Stomach (tissue), 8 donors: ENCODE measurements at regions not wholly inside any gene's neighbourhood (a gene's known extent, or its start where the extent isn't known, plus 50 kb on each side); places are given as distances from the start of the nearest gene placed in this dataset.

Experiments
- DNase-seq, 2 donors: peaks; one replicate each; pipeline versions ENCODE4 v3.0.0 to v3.0.0-alpha.2; 2013 to 2019
- H3K27ac ChIP-seq, 5 donors: fragments of 200-600 bp in 4 of 5; sonication (generic) in 4 of 5; one replicate each; pipeline ENCODE4 v1.5.1; 2013 to 2019; ENCODE audit warnings: mild to moderate bottlenecking in 1 of 5, moderate library complexity in 1 of 5
- H3K27me3 ChIP-seq, 3 donors: fragments of 200-600 bp; sonication (generic); one replicate each; pipeline ENCODE4 v1.5.1; 2017 to 2019; ENCODE audit warnings: mixed run types in 1 of 3
- H3K36me3 ChIP-seq, 4 donors: fragments of 200-600 bp; sonication (generic); 1 replicate in 3 of 4; 2 replicates in 1 of 4; pipeline ENCODE4 v1.5.1; 2016 to 2019
- H3K4me1 ChIP-seq, 4 donors: fragments of 200-600 bp; sonication (generic); one replicate each; pipeline ENCODE4 v1.5.1; 2016 to 2019
- H3K4me3 ChIP-seq, 4 donors: fragments of 200-600 bp; sonication (generic) in 3 of 4; one replicate each; pipeline ENCODE4 v1.5.1; 2016 to 2019; ENCODE audit warnings: mild to moderate bottlenecking in 1 of 4
- H3K9me3 ChIP-seq, 4 donors: fragments of 200-600 bp; sonication (generic); one replicate each; pipeline ENCODE4 v1.5.1; 2016 to 2019
- CTCF ChIP-seq, 7 experiments: fragments of 450-650 bp in 4 of 7; fragments of 200-600 bp in 3 of 7; sonication (generic) in 3 of 7; IDR thresholded peaks; one replicate each; pipeline ENCODE4 v1.5.1; 2016 to 2019; ENCODE audit warnings: antibody characterized with exemption in 7 of 7, control low read depth in 2 of 7, mild to moderate bottlenecking in 1 of 7
- EP300 ChIP-seq: sonication (generic); formaldehyde crosslinking; IDR thresholded peaks from one replicate; pipeline ENCODE4 v1.6.1; 2017; ENCODE audit warnings: antibody characterized with exemption
- POLR2A ChIP-seq, 4 donors: fragments of 450-650 bp; IDR thresholded peaks; one replicate each; pipeline ENCODE4 v1.6.1; 2016; ENCODE audit warnings: antibody characterized with exemption in 4 of 4, control low read depth in 2 of 4, mild to moderate bottlenecking in 1 of 4, moderate library complexity in 1 of 4
- POLR2AphosphoS5 ChIP-seq, 3 donors: sonication (generic); formaldehyde crosslinking; IDR thresholded peaks; one replicate each; pipeline ENCODE4 v1.6.1; 2016; ENCODE audit warnings: antibody characterized with exemption in 3 of 3
- WGBS, 5 donors: extraction: QIAGEN DNeasy Blood & Tissue Kit in 3 of 5; methylation state at CpG; one replicate each; pipeline versions ENCODE4 v1.1.5 to v1.1.7; 2013 to 2018; 5-methylcytosine and 5-hydroxymethylcytosine counted together
- intact Hi-C: fragments of 100-400 bp; cut with DNase I; formaldehyde crosslinking; loops from one replicate; pipeline ENCODE4 v1.15.1; 2023; ENCODE audit warnings: low total_unique reads
- donor health status: healthy with polysubstance abuse.
- donor health status: Bipolar disorder and iron deficiency.
- donor health status: healthy.

- no peak overlapping the region for H3K27ac ChIP-seq
- H3K36me3 ChIP-seq: no peaks in the 10 kb centered on the region
- intact Hi-C loops: no loop called here
- TF ChIP-seq POLR2AphosphoS5 (IDR thresholded peaks at IDR 0.05) (no peak), CTCF (IDR thresholded peaks at IDR 0.05) (no peak), EP300 (no peak), POLR2A (IDR thresholded peaks at IDR 0.05) (no peak)
- no peak overlapping the region for H3K4me3 ChIP-seq
- peak in 1 of 2 donors; percentile 36 for DNase-seq
- 24 to 50% (median 43%) methylated on average over 23 of the region's 23 CpGs for WGBS, 5 donors
- H3K9me3 ChIP-seq: no peaks in the 10 kb centered on the region
- H3K27me3 ChIP-seq: peaks cover 0 to 26% (median 5%) of the 10 kb centered on the region in 3 donors
- peaks cover 0 to 13% (median 3%) of the 10 kb centered on the region in 4 donors for H3K4me1 ChIP-seq
Observed at GRCh38 chr11:115959081-115959486, 454.9 kb upstream of the CADM1 start.

DNA sequence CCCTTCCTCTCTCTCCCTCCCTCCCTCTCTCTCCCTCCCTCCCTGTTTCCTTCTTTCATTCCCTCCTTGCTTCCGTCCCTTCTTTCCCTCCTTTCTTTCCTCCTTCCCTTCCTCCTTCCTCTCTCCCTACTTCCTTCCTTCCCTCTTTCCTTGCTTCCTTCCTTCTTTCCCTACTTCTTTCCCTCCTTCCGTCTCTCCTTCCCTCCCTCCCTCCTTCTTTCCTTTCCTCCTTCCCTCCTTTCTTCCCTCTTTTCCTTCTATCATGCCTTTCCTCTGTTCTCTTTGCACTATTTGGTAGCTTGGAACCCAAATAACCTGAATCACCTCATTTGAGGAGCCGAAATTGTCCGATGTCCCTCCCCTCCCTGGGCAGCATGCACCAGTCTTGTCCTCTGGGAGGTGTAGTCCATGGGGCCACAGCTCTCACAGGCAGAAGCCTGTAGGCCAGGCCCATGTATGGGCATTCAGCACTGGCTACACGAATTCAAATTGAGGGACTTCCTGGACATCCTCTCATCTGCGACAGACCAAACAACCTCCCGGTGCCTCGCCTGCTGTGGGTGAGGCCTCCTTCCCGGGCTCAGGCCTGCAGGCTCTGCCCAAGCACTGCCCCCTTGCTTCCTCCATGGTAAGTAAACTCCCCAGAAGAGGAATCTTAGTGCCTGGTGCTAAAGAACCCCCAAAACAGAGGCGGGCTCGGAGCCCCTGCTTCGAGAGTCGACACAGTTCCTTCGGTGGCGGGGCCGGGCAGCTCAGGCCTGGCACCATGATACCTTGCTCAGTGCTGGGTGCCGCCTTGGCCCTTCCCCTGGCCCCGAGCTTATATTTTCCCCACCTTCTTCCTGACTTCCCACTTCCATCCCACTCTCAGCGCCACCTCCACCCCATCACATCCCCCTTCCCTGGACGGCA, 454.1 kb upstream of the CADM1 start:
- H3K4me3 ChIP-seq: no peak overlapping the region
- no peak for DNase-seq
- peaks cover 0 to 6% (median 1%) of the 10 kb centered on the region in 4 donors for H3K4me1 ChIP-seq
- no peaks in the 10 kb centered on the region for H3K9me3 ChIP-seq
- H3K27me3 ChIP-seq: peaks cover 0 to 26% (median 5%) of the 10 kb centered on the region in 3 donors
- WGBS, 5 donors: 76 to 83% (median 79%) methylated on average over 19 to 20 of the region's 20 CpGs
- H3K27ac ChIP-seq: no peak overlapping the region
- TF ChIP-seq POLR2A (IDR thresholded peaks at IDR 0.05) (no peak), CTCF (IDR thresholded peaks at IDR 0.05) (no peak), POLR2AphosphoS5 (IDR thresholded peaks at IDR 0.05) (no peak), EP300 (no peak)
- no peaks in the 10 kb centered on the region for H3K36me3 ChIP-seq
- intact Hi-C loops: no loop called here

DNA sequence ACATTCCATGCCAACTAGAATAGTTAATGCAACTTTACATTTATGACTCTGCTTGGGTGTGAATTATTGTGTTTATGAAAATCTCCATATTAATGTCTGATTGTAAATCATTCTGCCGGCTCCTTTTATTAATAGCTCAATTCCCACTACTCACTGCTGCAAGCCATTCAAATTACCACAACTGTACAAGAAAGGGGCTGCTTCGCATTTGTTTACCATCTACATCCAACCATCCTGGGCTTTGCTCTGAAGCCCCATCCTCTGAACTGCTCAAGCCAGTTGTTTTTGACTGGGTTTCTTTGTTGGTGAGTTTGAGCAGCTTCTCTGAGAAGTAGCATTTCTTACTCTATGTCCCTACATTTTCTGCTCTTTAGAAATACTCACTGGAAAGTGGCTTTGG, 451.6 kb upstream of the CADM1 start:
- no peaks in the 10 kb centered on the region for H3K36me3 ChIP-seq
- intact Hi-C loops: no loop called here
- DNase-seq: no peak
- H3K27me3 ChIP-seq: peaks cover 0 to 29% (median 5%) of the 10 kb centered on the region in 3 donors
- H3K9me3 ChIP-seq: peaks cover 0 to 17% (median 15%) of the 10 kb centered on the region in 4 donors
- H3K27ac ChIP-seq: no peak overlapping the region
- TF ChIP-seq CTCF (IDR thresholded peaks at IDR 0.05): no peak
- TF ChIP-seq POLR2AphosphoS5 (IDR thresholded peaks at IDR 0.05): no peak
- no peak for TF ChIP-seq EP300
- no peak for TF ChIP-seq POLR2A (IDR thresholded peaks at IDR 0.05)
- 67 to 85% (median 77%) methylated on average over 2 of the region's 2 CpGs for WGBS, 5 donors
- H3K4me3 ChIP-seq: no peak overlapping the region
- H3K4me1 ChIP-seq: no peaks in the 10 kb centered on the region

GRCh38 chr11:115950660-115951059, 446.4 kb upstream of the CADM1 start:
- H3K27ac ChIP-seq: no peak overlapping the region
- DNase-seq: no peak
- H3K36me3 ChIP-seq: no peaks in the 10 kb centered on the region
- intact Hi-C loops: no loop called here
- H3K27me3 ChIP-seq: peaks cover 0 to 9% (median 0%) of the 10 kb centered on the region in 3 donors
- TF ChIP-seq CTCF (IDR thresholded peaks at IDR 0.05): no peak
- TF ChIP-seq POLR2AphosphoS5 (IDR thresholded peaks at IDR 0.05): no peak
- no peak for TF ChIP-seq EP300
- no peak for TF ChIP-seq POLR2A (IDR thresholded peaks at IDR 0.05)
- H3K4me3 ChIP-seq: no peak overlapping the region
- H3K4me1 ChIP-seq: no peaks in the 10 kb centered on the region
- peaks cover 8 to 40% (median 27%) of the 10 kb centered on the region in 4 donors for H3K9me3 ChIP-seq
- WGBS, 5 donors: 71 to 93% (median 82%) methylated on average over 2 of the region's 2 CpGs
